ENCODE measurements at regions not wholly inside any gene's neighbourhood (a gene's known extent, or its start where the extent isn't known, plus 50 kb on each side); places are given as distances from the start of the nearest gene placed in this dataset.

GRCh38 chr13:85230691-85231093 is 568.5 kb downstream of the SLITRK6 start:
- TF ChIP-seq MXI1 (IDR thresholded peaks at IDR 0.05; ENCODE audit: borderline replicate concordance, low read depth, low read length) (no peak), MAFK (IDR thresholded peaks at IDR 0.05; ENCODE audit: low read depth, low read length) (no peak), CTCF (conservative IDR thresholded peaks at IDR 0.05; ENCODE audit: low read depth, low read length) (no peak), CHD1 (IDR thresholded peaks at IDR 0.05; ENCODE audit: low read depth, low read length) (no peak), POLR2A (IDR thresholded peaks at IDR 0.05; ENCODE audit: low read depth, low read length) (no peak)

All from IMR-90 (cell line).